Fibroblast of the aortic adventitia (primary cell): ENCODE measurements at regions not wholly inside any gene's neighbourhood (a gene's known extent, or its start where the extent isn't known, plus 50 kb on each side); places are given as distances from the start of the nearest gene placed in this dataset.

Experiments used
- DNase-seq: peaks from one replicate; pipeline ENCODE4 v3.0.0-alpha.2; 2010; ENCODE audit warnings: low read depth
- H3K4me3 ChIP-seq: 2 replicates; pipeline ENCODE4 v1.5.1; 2011; ENCODE audit warnings: low read depth, mild to moderate bottlenecking, control low read depth, low read length, moderate library complexity
- CTCF ChIP-seq: IDR thresholded peaks from 2 replicates; pipeline ENCODE4 v1.5.1; 2011; ENCODE audit warnings: mild to moderate bottlenecking, low read length, control low read depth, inconsistent platforms; ENCODE audit not compliant: insufficient read depth

- DNase-seq = peak; percentile 0
- no peak overlapping the region for H3K4me3 ChIP-seq
- no peak for TF ChIP-seq CTCF
Observed at GRCh38 chr13:107203146-107203847, 635.4 kb upstream of the ARGLU1 start.

GRCh38 chr13:107202371-107203023, 634.6 kb upstream of the ARGLU1 start:
- TF ChIP-seq CTCF = no peak
- no peak overlapping the region for H3K4me3 ChIP-seq
- DNase-seq = peak; percentile 62

- no peak for TF ChIP-seq CTCF
- H3K4me3 ChIP-seq = no peak overlapping the region
- DNase-seq = no peak
Observed at GRCh38 chr13:107200491-107200890, 632.6 kb upstream of the ARGLU1 start.

GRCh38 chr13:107192289-107192688, 624.4 kb upstream of the ARGLU1 start:
- DNase-seq = no peak
- H3K4me3 ChIP-seq = no peak overlapping the region
- no peak for TF ChIP-seq CTCF

- no peak for TF ChIP-seq CTCF
- no peak overlapping the region for H3K4me3 ChIP-seq
- DNase-seq = no peak
Observed at GRCh38 chr13:107190065-107190464, 622.1 kb upstream of the ARGLU1 start.

GRCh38 chr13:107185889-107186288, 618.0 kb upstream of the ARGLU1 start:
- no peak for TF ChIP-seq CTCF
- DNase-seq = no peak
- H3K4me3 ChIP-seq = no peak overlapping the region
